ENCODE measurements at regions not wholly inside any gene's neighbourhood (a gene's known extent, or its start where the extent isn't known, plus 50 kb on each side); places are given as distances from the start of the nearest gene placed in this dataset.

- no peaks in the 10 kb centered on the region for H3K9me3 ChIP-seq
- no peak overlapping the region for H3K27ac ChIP-seq
- TF ChIP-seq EP300 (IDR thresholded peaks at IDR 0.05; ENCODE audit: low read depth) (no peak), POLR2A (IDR thresholded peaks at IDR 0.05) (no peak), POLR2AphosphoS5 (IDR thresholded peaks at IDR 0.05) (no peak), CTCF (IDR thresholded peaks at IDR 0.05) (no peak)
- H3K4me3 ChIP-seq = no peak overlapping the region
- intact Hi-C loops (cut with DNase I; ENCODE audit: low total_unique reads) (no loop called here), in situ Hi-C loops (cut with MboI; ENCODE audit: low pct_ligation_motif_present in 1 of 4, low pct_unique_long_range_greater_than_20kb in 1 of 4, low sequenced_read_pairs in 3 of 4) (no loop called here)
- DNase-seq = no peak
- 73 to 80% methylated on average over 3 of the region's 3 CpGs for WGBS, 2 donors (ENCODE audit: low coverage in 1 of 2)
- no peaks in the 10 kb centered on the region for H3K27me3 ChIP-seq
- no peaks in the 10 kb centered on the region for H3K36me3 ChIP-seq
- no peaks in the 10 kb centered on the region for H3K4me1 ChIP-seq
These were observed 767.1 kb downstream of the IGSF11 start for GRCh38 chr3:118267588-118267987.

DNA sequence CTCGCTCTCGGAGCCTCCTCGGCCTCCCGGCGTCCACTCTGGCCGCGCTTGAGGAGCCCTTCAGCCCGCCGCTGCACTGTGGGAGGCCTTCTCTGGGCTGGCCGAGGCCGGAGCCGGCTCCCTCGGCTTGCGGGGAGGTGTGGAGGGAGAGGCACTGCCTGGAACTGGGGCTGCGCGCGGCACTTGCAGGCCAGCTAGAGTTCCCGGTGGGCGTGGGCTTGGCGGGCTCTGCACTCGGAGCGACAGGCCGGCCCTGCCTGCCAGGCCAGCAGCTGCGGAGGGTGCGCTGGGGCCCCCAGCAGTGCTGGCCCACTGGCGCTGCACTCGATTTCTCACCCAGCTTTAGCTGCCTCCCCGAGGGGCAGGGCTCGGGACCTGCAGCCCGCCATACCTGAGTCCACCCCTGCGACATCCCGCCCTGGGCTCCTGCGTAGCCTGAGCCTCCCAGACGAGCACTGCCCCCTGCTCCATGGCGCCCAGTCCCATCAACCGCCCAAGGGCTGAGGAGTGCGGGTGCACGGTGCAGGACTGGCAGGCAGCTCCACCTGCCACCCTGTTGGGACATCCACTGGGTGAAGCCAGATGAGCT is 765.0 kb downstream of the IGSF11 start:
- H3K27ac ChIP-seq = no peak overlapping the region
- intact Hi-C loops (cut with DNase I; ENCODE audit: low total_unique reads) (no loop called here), in situ Hi-C loops (cut with MboI; ENCODE audit: low pct_ligation_motif_present in 1 of 4, low pct_unique_long_range_greater_than_20kb in 1 of 4, low sequenced_read_pairs in 3 of 4) (no loop called here)
- H3K4me3 ChIP-seq = no peak overlapping the region
- DNase-seq = no peak
- no peaks in the 10 kb centered on the region for H3K4me1 ChIP-seq
- 93% methylated on average over 35 of the region's 38 CpGs; no CpG with 5 or more reads in 1 of the 2 donors for WGBS, 2 donors (ENCODE audit: low coverage in 1 of 2)
- no peaks in the 10 kb centered on the region for H3K27me3 ChIP-seq
- TF ChIP-seq POLR2A (IDR thresholded peaks at IDR 0.05) = no peak
- TF ChIP-seq POLR2AphosphoS5 (IDR thresholded peaks at IDR 0.05) = no peak
- TF ChIP-seq EP300 (IDR thresholded peaks at IDR 0.05; ENCODE audit: low read depth) = no peak
- TF ChIP-seq CTCF (IDR thresholded peaks at IDR 0.05) = no peak
- H3K36me3 ChIP-seq = no peaks in the 10 kb centered on the region
- no peaks in the 10 kb centered on the region for H3K9me3 ChIP-seq

- no peak for DNase-seq
- Histone ChIP-seq H3K4me3 (no peak overlapping the region), H3K27me3 (no peaks in the 10 kb centered on the region), H3K4me1 (no peaks in the 10 kb centered on the region), H3K9me3 (no peaks in the 10 kb centered on the region), H3K36me3 (no peaks in the 10 kb centered on the region), H3K27ac (no peak overlapping the region)
- intact Hi-C loops (cut with DNase I; ENCODE audit: low total_unique reads) (no loop called here), in situ Hi-C loops (cut with MboI; ENCODE audit: low pct_ligation_motif_present in 1 of 4, low pct_unique_long_range_greater_than_20kb in 1 of 4, low sequenced_read_pairs in 3 of 4) (no loop called here)
- WGBS, 2 donors (ENCODE audit: low coverage in 1 of 2) = 77 to 92% methylated on average over 2 of the region's 2 CpGs
- no peak for TF ChIP-seq POLR2AphosphoS5 (IDR thresholded peaks at IDR 0.05)
- TF ChIP-seq CTCF (IDR thresholded peaks at IDR 0.05) = no peak
- no peak for TF ChIP-seq EP300 (IDR thresholded peaks at IDR 0.05; ENCODE audit: low read depth)
- no peak for TF ChIP-seq POLR2A (IDR thresholded peaks at IDR 0.05)
These were observed 761.7 kb downstream of the IGSF11 start for GRCh38 chr3:118272991-118273390.

GRCh38 chr3:118277814-118278213 is 756.8 kb downstream of the IGSF11 start:
- intact Hi-C loops (cut with DNase I; ENCODE audit: low total_unique reads) (no loop called here), in situ Hi-C loops (cut with MboI; ENCODE audit: low pct_ligation_motif_present in 1 of 4, low pct_unique_long_range_greater_than_20kb in 1 of 4, low sequenced_read_pairs in 3 of 4) (no loop called here)
- Histone ChIP-seq H3K4me1 (no peaks in the 10 kb centered on the region), H3K36me3 (no peaks in the 10 kb centered on the region), H3K4me3 (no peak overlapping the region), H3K9me3 (no peaks in the 10 kb centered on the region), H3K27me3 (no peaks in the 10 kb centered on the region), H3K27ac (no peak overlapping the region)
- no peak for DNase-seq
- whole genome bisulfite sequencing, 2 donors (ENCODE audit: low coverage in 1 of 2) = 57 to 85% methylated on average over 1 of the region's 1 CpG
- TF ChIP-seq POLR2A (IDR thresholded peaks at IDR 0.05) = no peak

DNA sequence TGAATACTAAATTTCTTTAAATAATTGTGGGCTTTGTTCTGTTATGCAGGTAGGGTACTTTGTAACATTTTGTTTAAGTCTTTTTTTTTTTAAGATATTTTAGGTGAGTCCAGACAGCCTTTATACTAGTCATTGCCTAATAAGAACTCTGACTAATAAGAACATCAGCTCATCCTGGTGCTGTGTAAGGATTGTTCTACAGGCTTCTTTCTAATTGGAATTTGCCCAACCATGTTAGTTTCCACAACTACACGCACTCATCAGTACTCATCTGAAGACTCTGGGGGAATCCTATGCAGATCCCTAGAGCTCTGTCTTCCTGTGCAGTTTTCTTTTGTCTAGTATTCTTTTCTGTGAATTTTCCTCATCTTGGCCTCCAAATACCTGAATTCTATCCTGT is 741.8 kb downstream of the IGSF11 start:
- 86 to 100% methylated on average over 1 of the region's 1 CpG for WGBS, 2 donors (ENCODE audit: low coverage in 1 of 2)
- Histone ChIP-seq H3K27me3 (no peaks in the 10 kb centered on the region), H3K27ac (no peak overlapping the region), H3K36me3 (no peaks in the 10 kb centered on the region), H3K4me1 (no peaks in the 10 kb centered on the region), H3K4me3 (no peak overlapping the region), H3K9me3 (no peaks in the 10 kb centered on the region)
- intact Hi-C loops (cut with DNase I; ENCODE audit: low total_unique reads) (no loop called here), in situ Hi-C loops (cut with MboI; ENCODE audit: low pct_ligation_motif_present in 1 of 4, low pct_unique_long_range_greater_than_20kb in 1 of 4, low sequenced_read_pairs in 3 of 4) (no loop called here)
- DNase-seq = no peak
- no peak for TF ChIP-seq POLR2AphosphoS5 (IDR thresholded peaks at IDR 0.05)
- TF ChIP-seq CTCF (IDR thresholded peaks at IDR 0.05) = no peak
- no peak for TF ChIP-seq EP300 (IDR thresholded peaks at IDR 0.05; ENCODE audit: low read depth)
- TF ChIP-seq POLR2A (IDR thresholded peaks at IDR 0.05) = no peak

All from transverse colon (tissue), 4 donors.